Left cardiac atrium (tissue), 4 donors: ENCODE measurements at regions not wholly inside any gene's neighbourhood (a gene's known extent, or its start where the extent isn't known, plus 50 kb on each side); places are given as distances from the start of the nearest gene placed in this dataset.

ENCODE experiments used
- ATAC-seq, 2 donors: fragments of 200-7000 bp; cut with Tn5 transposase; one replicate each; pipeline ENCODE4 v1.9.1; 2020; ENCODE audit warnings: mild to moderate bottlenecking in 2 of 2, moderate library complexity in 2 of 2
- DNase-seq: peaks from one replicate; pipeline ENCODE4 v3.0.0-alpha.2; 2020
- intact Hi-C, 2 donors: fragments of 100-400 bp; cut with DNase I; formaldehyde crosslinking; loops; one replicate each; pipeline versions ENCODE4 v1.14.1 to v1.15.1; 2022 to 2023
- donor health status: DM: no; HTN: yes; CAD: no.
- donor health status: DM: no; HTN: yes; CAD: no; lungs with severe emphysema.
- donor health status: DM: yes; HTN: yes; CAD: no.
- donor health status: Dilated cardiomyopathy.

DNA sequence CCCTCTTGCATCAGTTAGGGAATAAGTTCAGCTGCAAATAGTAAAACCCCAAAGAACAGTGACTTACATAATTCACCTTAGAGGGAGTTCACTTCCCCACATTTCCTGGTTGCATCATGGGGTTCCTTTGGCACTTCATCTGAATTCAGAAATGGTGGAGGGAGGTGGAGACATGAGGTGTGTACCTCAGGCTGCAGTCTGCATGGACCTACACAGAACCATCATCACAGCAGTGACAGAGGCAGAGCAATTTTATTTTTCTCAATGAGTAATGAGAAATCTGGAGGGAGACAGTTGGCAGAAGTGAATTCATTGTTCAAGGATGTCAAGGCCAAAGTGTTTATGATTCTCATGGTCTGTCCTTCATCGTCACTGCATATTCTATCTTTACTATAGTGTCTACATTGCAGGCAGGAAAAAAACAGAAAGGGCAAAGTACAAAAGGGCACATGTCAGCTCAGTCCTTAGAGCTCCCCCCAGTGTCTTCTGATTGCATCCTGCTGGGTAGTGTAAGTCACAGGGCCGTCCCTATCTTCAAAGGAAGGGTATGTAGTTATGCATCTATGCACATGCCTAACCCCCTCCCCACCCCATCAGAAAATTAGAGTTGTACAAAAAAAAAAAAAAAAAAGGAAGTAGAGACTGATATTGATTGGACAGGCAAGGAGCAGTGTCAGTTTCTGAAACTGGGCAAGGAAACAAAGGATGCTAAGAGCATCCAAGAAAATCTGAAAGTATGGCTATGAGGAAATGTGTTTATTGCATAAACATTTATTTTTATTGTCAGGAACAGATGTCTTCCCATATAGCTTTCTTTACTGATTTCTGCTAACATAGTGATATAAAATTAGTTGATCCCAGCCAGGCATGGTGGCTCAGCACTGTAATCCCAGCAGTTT, 132.7 kb upstream of the APC start:
- ATAC-seq (peak in 1 of 2 donors; percentile 41), DNase-seq (no peak)
- intact Hi-C loops, result no loop called here

DNA sequence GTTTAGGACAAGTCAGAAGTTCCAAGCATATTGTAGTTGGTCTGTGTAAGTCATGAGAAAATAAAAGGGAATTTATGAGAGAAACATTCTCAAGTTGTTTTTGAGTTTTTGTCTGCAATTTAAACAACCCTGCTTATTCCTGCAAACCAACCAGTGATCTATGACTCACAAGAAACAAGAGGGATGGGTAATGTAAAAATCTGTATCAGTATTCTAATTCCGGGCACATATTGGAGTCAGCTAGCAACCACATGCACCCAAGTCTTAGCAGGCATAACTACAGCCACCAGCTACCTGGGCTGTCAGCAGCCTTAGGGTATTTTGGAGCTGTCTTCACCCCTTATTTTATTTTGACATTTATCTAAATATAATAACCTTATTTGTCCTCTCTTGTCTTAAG, 128.7 kb upstream of the APC start:
- intact Hi-C loops, result no loop called here
- DNase-seq (no peak), ATAC-seq (no peak)

DNA sequence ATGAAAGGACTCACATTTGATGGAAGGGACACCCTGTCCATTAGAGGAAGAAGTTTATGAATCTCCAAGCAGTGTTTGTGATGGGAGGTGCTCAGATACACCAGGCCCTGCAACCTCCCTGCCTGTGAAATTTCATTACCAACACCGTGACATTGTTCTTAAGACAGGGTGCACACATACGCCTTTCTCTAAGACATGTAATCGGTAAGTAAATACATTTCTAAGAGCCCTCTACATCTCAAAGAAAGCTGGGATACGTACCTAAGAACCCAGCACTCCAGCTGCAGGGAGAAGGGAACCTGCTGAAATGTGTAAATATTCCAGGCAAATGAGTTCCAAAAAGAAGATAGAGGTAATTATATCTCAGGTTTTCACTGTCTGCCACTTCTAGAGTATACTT, 125.0 kb upstream of the APC start:
- DNase-seq (no peak), ATAC-seq (no peak)
- intact Hi-C loops, result no loop called here

DNA sequence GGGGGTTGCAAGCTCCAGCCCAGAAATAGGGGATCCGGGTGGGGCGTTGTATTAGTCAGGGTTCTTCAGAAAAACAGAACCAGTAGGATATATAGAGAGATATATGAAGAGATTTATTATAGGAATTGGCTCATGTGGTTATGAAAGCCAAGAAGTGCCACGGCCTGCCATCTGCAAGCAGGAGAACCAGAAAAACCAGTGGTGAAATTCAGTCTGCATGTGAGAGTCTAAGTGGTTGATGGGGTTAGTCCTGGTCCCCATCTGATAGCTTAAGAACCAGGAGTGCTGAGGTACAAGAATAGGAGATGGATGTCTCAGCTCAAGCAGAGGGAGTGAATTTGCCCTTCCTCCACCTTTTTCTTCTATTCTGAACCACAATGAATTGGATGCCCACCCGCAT, 123.4 kb upstream of the APC start:
- intact Hi-C loops, result no loop called here
- no peak for DNase-seq

DNA sequence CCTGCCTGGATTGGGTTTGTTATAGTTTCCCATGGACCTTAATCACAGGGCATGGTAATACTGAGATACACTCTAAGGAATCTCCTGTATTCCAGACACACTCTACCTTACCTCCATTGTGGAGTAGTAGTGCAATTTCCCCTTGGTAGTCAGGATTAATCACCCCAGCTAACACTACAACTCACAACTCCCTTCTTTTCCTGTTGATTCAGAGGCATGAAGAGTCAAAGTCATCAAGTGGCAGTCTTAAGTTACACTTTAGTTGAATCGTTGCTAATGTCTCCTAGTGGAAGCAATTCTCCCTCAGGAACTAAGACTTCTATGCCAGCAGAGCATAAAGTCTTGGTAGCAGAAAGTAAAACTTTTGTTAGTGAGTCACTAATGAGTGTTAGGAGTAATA, 122.7 kb upstream of the APC start:
- no peak for ATAC-seq
- no peak for DNase-seq
- intact Hi-C loops, result no loop called here

More for the DNA sequence above, 123.4 kb upstream of the APC start:
- ATAC-seq, result no peak

DNA sequence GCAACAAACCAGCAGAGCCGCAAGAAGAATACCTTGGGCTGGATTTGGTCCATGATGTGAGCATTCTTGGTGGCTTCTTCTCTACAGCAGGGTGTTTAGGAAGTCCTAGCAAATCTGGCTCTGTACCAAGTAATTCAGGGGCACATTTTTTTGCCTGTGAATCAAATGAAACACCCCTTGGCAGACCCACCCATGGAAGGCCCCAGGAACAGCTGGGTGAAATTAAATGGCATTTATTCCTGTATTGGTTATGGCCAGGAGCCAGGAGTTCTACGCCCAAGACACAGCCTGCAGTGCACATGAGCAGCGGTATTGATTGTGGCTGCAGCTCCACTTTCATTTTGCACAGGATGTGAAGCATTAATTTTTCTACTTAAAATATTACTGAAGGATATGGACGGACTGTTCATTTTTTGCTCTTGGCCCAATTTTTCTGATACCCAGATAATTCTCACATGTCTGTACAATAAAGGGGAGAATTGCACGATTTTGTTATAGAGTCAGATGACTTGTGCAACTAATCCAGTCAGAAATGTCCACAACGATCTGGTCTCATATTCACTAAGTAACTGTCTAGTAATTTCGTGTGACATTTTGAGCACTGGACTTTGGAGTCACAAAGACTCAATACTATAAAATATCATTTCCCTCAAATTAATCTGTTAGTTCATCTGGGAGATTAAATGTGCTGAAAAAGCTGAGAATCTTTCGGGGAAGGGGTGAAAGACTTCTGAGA, 120.7 kb upstream of the APC start:
- ATAC-seq (no peak), DNase-seq (no peak)
- intact Hi-C loops, result no loop called here

DNA sequence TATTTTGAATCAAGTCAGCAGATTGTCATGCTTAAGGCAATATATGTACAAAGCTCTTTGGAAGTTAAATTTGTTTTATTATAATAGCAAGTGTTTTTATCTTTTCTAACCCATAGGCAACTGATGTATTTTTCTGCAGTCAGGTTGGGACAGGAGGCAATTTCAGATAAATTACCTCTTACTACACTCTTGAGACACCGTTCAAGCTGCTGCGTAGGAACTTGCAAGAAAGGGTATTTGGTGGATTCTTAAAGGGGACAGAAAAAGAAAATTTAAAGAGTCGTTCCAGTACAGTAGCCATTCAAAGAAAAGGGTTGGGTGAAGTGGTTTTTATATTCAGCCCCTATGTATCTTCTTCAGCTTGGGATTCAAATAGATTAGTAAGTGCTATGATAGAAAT, 112.4 kb upstream of the APC start:
- no peak for ATAC-seq
- DNase-seq, result no peak
- intact Hi-C loops, result no loop called here

DNA sequence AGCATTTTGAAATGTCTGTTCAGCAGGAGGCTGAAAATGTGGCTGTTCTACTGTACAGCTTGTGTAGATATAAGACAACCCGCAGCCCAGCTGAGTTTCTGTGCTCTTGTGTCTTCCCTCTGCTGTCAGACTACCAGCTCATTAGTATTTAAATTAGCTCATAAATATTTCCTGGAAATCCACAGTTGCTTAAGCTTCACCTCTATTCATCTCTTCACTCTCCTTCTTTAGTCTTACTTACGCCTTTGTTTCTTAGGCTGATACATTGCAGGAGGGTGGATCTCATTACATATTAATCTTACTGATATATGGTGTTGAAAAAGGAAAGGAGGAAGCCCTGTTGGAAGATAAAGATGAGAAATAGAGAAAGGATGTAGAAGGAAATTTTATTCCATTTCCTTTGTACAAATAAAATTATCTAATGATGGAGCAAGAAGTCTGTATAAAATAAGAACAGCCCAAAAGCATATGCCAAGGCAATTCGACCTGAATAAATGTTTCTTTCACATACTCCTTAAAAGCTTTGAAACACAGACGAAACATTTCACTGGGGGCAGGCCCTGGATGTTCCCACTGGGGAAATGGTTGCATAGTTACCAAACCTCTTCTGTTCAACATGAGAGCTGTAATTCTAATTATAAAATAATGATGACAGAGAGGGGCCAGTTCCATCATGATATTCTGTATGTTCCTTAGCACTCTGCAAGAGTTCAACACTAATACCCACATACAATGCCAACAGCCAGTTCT, 111.8 kb upstream of the APC start:
- DNase-seq (no peak), ATAC-seq (peak; percentile 30 to 53)
- intact Hi-C loops, result no loop called here

DNA sequence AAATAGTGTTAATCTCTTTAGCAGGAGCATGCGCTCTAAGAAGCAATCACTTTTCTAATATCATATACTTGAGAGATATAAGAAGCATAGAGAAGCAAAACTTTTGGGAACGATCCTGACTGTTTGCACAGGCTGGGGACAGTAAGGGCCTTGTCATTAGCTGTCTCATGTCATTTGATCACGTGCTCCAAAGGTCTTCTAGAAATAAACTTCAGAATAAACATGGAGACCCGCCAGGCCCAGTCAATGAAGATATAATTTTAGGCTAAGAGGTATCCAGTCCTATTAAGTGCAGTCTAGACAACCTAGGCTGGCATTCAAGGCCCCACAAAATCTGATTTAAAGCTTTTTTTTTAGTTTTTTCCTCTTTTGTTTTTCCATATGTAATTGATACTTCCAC, 111.0 kb upstream of the APC start:
- intact Hi-C loops, result no loop called here
- DNase-seq (no peak), ATAC-seq (no peak)

DNA sequence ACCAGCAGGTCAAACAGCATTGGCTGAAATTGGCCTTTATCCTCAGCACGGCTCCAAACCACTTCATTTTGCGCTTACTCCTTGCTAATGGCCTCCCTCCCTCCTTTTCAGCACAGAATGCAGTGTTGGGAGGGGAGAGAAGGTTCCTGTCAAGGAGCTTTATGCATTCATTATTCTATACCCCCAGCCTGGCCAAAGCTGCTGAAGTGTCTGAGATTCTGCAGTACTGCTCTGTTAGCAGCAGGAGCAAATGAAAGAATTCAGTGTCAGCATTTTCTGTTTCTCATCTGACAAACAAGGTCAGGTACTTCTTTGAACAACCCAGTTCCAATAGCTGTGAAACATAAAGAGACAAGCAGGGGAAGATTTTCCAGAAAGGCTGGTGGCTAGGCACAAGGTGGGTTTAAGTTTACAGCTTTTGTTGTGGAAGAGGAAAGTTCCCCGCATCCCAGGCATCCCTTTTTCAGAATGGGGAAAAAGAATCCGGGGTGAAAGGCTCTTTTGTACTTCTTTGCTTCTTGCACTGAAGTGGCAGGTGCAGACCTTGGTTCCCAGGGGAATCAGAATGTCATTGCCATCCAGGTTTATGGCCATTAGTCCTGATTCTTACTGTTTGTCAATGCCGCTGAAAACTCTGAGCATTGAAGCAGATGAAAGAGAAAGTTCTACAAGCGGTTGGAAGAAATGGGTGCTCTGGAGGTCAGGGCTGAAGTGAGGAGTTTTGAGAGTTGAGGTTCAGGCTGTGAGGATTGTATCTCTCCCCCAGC, 109.3 kb upstream of the APC start:
- ATAC-seq (no peak), DNase-seq (no peak)
- intact Hi-C loops, result no loop called here

DNA sequence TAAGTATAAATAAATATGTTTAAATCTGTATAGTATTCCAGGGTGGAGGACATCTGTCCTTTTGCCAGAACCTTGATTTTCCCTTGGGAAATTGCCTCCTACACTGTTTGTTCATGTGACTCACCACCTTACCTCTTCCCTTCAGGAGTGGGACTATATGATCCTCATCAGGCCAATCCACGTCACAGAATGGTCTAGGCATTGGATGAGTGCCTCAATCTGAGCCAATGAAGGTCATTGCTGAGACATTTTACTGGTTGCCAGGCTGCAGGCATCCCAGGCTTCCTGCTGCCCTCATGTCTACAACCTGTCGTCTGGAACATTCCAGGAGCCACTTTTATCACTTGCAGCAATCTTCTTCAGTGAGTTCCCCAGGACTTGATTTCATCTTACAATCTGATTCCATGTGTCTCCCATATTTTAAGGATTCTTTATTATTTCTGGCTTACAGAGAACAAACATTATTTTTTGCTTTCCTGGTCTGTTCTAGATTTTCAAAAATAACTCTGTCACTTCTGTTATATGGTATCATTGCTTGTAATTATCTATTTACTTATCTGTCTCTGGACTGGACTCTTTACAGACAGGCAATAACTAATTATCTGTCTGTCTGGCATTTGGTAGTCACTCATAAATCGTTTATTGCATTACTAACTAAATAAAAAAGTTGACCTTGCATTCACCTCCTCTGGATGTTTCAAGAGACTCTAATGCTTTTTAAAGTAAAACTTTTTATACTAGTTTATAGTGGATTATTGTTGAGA, 107.3 kb upstream of the APC start:
- DNase-seq (no peak), ATAC-seq (no peak)
- intact Hi-C loops, result no loop called here

DNA sequence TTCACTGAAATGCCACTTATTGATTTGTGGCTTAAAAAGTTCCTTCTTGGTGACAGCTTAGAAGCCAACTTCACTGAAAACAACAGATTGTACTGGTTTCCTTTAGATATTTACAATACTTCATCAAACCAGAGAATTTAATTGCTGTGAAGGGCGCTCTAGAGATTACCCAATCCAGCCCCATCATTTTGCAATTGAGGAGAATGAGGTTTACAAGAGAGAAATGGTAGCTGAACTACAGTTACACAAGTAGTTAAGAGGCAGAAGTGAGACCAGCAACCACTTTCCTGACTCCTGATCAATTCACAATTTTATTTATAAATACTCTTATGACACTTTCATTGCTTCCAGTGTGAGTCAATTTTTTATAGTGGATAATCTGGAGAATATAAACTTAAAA, 103.5 kb upstream of the APC start:
- no peak for ATAC-seq
- DNase-seq, result no peak
- intact Hi-C loops, result no loop called here

DNA sequence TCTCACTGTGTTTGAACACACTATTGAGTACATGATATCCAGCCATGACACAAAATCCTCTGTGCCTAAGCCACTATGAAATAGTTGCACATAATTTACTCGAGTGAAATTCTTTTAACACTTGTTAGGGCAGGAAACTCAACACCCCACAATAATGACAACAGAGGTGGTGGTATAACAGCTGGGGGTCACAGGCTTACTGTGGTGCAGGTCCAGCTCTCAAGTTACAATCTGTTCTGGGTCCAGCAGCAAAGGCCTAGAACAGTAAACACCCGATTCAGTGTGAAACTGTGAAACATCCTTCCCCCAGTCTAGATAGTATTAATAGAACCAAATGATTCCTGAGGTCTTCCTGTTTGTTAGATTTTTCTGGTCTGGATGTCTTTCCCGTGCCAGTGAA, 102.9 kb upstream of the APC start:
- ATAC-seq (no peak), DNase-seq (no peak)
- intact Hi-C loops, result no loop called here

DNA sequence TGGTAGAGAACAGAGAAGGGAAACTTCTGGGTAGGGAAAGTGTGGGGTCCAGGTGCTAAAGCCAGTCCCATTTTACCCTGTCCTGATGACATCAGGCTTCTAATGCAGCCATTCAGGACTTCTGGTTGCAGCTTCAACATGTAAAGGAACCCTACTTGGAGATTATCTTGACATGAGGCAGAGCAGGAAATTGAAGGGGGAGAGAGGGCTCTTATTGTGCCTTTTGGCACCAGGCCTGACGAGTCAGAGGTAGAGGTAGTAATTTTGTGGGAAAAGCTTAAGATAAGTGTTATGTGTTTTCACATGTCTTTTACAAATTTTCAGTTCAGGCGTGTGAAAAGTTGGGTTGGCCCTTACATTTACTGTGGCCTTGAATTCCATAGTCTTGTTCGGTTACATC, 102.4 kb upstream of the APC start:
- ATAC-seq (peak in 1 of 2 donors; percentile 36), DNase-seq (peak; percentile 33)
- intact Hi-C loops, result no loop called here

DNA sequence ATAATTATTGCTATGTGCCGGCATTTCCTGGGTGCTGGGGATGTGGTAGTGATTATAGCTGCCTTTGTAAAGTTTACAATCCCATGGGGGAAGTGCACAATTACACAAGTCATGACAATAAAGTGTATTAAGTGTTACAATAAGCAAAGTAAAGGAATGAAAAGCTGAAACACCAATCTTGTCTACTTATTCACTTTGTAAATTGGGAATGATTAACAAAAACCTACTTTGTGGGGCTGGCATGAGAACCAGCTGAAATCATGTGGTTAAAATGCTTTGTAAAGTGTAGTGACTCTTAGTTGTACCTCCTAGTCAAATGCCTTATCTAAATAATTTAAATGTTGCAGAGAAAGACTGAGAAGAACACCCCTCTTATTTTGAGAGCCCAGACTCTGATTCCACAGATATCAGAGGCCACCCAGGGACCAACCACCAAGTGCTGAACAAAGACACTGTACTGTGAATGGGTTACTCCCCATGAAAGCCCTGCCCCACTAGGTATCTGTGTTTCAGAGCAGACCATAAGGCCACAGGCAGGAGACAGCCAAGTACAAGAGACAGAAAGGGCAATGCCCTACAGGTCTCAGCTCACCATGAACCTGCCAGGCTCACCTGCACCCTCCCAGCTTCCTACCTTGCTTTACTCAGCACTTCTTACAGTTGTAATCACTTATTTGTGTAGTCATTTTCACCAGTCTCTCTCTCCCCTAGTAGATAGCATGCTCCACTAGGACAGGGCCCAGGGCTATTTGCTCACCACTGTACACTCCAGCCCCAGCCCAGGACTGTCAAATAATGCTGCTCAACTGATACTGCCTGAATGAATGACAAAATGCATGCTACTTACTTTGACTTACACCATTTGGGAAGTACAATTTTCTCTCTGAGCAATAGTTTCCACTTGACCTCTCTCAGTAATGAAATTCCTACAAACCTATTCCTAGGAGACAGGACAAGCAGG, 101.6 kb upstream of the APC start:
- DNase-seq (no peak), ATAC-seq (peak in 1 of 2 donors; percentile 33)
- intact Hi-C loops, result no loop called here

DNA sequence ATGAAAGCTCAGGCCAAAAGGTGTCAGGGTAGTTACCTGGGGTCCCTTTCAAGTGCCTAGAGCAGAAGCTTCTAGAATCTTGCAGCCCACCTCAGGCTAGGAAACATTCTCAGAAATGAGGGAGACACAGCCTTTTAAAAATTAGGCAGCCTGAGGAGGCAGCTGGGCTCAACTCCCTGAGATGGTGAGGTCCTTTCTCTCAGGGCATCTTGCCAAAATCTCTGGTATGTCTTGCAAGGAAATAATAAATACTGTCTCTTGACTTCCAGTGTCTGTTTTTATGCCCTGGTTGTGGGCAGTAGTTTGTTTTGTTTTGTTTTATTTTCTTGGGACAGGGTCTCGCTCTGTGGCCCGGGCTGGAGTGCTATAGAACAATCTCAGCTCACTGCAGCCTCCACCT, 100.9 kb upstream of the APC start:
- DNase-seq, result no peak
- ATAC-seq, result no peak
- intact Hi-C loops, result no loop called here

DNA sequence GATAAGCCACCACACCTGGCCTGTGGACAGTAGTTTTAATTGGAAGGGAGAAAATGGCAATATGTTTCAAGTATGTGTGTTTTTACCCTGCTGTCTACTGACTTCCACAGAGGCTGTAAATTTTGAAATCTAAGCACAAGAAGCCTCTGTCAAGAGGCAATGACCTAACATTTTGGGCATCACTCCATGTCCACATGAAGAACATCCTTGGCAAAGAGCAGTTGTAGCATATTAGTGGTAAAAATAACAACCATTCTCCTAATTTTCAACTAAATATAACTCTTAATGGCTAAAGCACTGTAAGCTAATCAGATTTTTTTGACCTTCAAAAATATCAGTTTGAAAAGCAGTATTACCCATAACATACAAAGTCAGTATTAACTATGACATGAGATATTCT, 100.3 kb upstream of the APC start:
- peak; percentile 71 to 74 for ATAC-seq
- DNase-seq, result no peak
- intact Hi-C loops, result no loop called here

DNA sequence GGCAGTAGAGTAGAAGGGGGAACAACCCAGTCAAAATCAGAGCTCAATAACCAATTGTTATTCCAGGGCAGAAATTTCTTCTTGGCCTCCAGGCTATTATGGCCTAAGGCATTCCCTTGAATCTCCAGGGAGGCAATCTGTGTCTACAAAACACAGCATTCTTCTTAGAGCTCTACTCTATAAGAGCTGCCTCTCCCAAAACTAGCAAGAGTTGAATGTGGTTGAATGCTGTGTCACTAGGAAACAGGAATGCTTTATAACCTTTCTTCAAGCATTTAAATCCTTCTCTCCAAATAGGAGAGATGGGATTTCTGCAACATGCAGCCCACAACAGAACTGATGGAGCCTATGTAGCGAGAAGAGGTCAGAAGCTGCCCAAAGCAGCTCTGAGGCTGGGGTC, 97.1 kb upstream of the APC start:
- intact Hi-C loops, result no loop called here
- ATAC-seq, result no peak
- no peak for DNase-seq
